Stimulated activated CD4-positive, alpha-beta T cell treated with anti-CD3 and anti-CD28 coated beads, Interleukin-4, amount 100 ng/mL, for 1 hour (primary cell): ENCODE measurements at regions not wholly inside any gene's neighbourhood (a gene's known extent, or its start where the extent isn't known, plus 50 kb on each side); places are given as distances from the start of the nearest gene placed in this dataset.

Experiments
- DNase-seq: peaks from one replicate; pipeline ENCODE4 v3.0.0-alpha.2; 2020

DNA sequence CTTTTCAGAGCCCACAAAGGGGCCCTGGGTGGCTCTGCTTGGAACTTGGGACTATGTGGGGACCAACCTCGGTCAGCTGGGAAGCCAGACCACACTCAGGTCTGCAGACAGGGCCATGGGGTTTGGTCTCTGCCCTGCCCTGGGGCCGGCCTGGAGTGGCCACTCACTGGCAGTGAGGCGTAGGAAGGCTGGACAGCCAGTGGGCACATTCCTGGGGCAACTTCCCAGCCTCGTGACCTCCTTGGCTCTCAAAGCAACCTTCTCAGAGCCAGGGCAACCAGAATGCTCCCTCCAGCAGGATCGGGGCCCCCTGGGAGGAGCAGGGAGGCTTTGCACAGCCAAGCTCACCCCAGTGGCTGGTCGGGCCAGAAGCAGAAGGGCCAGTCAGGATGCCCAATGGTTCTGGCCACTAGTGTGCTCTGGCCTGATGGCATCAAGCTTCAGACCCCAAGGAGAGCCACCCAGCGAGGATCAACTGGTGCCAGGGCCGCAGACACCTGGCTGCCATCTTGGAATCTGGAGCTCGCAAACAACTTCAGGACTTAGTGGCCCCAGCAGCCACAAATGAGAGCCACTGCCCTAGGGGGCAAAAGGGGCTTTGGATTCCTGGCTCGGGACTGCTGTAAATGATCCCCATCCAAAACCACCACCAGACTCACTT is 87.1 kb downstream of the MYEOV start:
- no peak for DNase-seq

- no peak for DNase-seq
These were observed 87.8 kb downstream of the MYEOV start for GRCh38 chr11:69381681-69382130.

DNA sequence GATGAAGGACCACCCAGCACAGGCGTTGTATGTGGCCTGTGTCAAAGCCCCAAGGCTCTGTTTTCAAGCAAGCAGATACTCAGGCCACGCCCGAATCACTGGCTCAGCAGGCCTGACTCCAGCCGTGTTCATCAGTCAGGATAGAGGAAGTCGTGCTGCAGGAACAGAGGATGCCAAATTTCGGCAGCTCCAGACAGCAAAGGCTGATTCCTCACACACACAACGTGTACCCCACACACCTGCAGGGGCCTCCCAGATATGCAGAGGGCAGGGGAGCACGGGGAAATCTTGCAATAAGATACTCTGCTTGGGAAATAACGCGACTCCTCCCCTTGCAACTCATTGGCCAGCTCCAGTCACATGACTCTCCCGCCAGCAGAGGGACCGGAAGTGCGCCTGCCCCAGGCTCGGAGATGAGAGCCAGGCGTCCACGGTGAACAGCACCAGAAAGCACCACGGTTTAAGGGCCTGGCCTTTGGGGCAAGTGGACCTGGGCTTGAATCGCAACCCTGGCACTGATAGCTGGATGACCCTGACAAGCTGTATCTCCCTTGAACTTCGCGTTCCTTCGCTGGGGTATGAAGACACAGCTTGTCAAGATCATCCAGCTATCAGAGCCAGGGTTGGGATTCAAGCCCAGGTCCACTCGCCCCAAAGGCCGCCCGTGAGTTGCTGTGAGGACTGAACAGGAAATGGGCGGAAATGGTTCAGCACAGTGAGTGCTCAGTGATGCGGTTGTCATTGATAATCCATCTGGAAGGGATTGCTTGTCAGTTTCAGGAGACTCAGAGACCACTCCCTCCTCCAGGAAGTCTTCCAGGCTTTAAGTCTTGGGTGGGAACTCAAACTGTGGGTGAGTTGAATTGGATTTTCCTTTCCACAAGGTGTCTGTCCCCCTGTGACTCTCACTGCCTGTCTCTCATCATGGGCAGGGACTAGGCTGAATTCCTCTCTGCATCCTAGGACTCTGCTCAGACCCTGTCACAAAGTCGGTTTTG is 88.5 kb downstream of the MYEOV start:
- no peak for DNase-seq

DNA sequence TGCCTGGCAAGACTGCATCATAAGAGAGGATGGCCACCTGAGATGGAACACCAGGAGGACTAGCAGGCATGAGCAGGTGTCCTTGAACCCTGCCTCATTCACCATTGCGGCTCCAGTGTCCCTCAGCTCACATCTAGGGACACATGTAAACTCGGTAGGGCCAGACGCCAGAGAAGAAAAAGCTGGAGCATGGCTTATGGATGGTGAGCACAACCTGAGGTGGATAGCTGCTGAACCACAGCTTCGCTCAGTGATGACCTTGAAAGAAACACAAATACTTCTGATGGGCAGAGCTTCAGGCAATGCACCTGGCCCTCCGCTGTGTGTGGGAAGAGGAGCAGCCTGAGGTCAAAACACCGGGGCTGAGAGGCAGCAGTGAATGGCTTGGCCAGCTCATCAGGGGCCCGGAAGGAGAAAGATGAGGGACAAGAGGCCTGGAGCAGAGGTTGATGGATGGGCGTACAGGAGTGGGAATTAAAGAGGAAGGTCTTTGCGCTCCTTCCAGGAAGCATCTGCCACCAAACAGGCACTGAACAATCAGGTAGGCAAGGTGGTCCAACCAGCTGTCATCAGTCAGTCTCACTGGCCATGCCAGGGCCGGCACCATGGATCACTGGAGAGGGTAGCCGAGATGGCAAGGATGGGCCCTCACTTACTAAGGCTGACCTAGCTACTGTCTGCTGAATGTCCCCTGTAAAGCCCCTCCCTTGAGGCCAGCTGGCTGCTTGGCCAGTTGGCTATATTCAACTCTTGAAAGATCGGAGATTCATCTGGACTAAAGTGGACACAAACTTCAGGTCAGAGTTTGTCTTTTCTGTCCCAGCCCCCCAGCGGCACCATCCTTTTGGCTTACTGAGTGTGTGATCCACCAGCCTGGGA is 89.7 kb downstream of the MYEOV start:
- DNase-seq, result no peak

DNA sequence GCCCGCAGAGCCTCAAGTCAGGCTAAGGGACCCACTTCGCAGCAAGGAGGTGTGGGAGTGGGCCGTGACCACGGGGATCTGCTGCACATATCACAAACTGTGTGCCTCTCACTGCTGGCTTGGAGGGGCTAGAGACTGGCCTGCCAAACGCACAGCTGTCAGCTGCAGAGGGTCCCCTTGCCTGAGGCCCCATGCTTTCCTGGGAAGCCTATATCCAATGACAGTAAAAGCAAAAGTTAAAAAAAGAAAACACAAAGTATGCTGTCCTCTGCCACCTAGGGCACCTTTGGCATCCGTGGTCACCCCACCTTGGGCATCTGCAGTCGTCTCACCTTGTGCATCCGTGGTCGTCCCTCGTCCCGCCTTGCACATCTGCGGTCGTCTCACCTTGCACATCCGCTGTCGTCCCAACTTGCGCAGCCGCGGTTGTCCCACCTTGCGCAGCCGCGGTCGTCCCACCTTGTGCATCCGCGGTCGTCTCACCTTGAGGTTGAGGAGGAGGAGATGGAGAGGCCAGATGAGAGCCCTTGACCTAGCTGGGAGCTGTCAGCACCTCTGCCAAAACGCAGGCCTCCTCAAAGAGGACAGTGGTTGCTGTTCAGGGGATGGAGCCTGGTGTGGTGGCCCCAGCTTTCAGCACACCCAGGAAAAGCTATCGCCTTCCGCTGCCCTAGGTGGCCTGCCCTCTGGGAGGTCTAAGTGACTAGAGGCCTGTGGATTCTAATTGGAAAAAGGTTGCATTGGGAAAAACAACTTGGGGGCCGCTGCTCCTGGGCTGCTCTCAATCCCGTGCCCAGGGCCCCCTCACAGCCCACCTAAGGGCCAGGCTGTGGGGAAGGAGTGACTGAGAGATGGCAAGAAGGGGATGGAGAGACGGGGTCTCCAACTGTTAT is 90.5 kb downstream of the MYEOV start:
- DNase-seq, result no peak

GRCh38 chr11:69385144-69385820 is 91.3 kb downstream of the MYEOV start:
- DNase-seq, result no peak

DNA sequence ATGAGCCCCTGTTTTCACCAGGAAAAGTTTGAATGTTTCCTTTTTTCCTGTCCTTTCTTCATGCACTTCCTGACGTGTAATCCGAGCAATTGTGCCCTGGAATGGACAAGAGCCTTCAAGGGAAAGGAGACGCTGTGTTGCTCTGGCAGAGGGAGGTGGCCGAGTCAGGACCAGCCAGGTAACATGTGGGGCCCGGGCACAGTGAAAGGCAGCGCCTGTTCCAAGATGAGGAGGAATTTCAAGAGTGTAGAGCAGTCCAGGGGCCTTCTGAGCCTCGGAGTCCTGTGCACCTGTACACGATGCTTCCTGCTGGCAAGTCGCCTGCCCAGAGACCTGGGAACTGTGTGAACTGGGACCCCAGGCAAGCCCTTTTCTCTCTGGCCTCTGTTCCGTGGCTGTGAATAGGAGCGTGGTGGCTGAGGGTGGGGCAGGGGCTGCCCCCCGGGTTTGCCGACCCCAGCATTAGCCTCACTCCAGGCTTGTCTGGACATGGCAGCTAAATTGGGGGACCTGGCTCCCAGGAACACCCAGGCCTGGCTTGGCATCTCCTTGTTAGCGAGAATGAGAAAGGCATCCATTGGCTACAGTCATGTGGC is 92.0 kb downstream of the MYEOV start:
- DNase-seq, result no peak

DNA sequence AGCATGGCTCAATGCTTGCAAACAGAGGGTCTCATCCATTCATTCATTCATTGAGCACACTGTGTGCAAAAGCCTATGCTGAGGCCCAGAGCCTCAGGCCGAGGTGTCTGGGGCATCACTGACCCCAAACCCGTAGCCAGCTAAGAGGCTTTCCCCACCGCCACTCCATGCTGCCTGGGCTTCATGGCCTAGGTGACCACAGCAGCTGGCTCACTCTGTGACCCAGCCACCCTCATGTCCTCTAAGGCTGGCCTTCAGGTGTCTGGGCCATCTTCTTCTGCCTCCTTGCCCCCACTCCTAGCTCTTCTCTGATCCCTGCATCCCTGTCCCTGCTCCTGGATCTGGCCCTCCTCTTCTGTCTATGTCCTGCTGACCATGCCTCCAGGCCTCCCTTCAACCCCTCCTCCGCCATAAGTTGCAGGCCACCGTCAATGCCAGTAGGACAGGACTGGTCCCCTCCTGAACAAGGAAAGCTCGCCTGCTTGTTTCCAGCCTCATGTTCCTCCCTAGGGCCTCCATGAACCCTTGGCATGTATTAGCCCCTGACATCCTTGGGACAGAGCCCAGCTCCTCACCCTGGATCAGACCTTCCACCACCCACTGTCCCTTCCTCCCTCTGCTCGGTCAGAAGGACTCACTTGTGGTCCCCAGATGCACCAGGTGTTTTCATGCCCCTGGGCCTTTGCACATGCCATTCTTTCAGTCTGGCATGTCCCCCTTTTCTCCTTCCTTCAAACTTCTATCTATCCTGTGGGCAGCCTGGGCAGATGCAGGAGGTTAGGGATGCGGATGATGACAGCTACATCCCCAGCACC is 92.8 kb downstream of the MYEOV start:
- DNase-seq, result no peak

- no peak for DNase-seq
These were observed 93.5 kb downstream of the MYEOV start for GRCh38 chr11:69387409-69387885.

DNA sequence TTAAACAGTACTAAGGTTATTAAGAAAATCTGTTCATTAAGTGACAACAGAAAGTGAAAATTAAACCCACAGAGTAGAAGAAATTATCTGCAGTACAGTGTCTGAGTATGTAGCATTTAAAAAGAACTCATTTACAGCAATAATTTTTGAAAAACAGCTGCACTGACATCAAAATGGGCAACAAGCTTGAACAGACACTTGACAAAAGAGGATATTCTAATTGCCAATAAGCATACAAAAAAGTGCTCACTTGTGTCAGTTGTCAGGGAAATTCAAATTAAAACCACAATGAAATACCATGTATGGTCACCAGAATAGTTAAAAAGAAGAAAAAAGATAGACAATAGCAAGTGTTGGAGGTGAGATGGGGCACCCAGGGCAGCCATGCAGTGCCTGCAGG is 93.3 kb upstream of the LINC01488 start:
- DNase-seq, result no peak

GRCh38 chr11:69388661-69389060 is 92.8 kb upstream of the LINC01488 start:
- DNase-seq, result no peak

DNA sequence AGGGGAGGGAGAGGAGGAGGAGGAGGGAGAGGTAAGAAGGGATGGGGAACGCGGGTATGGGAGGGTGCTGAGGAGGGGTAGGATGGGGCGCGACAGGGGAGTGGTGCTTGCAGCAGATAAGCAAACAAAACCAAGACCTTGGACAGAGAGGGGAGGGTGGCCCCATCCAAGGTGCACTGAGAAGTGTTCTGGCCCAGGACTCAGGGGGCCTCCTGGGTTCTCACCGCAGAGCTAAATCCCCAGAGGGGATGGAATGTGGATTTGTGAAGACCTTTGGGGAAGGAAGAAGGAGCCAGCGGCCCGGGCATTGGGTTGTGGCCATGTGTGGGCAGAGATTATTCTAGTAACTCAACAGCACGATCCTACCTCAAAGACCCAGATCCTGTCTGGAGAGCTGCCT is 90.9 kb upstream of the LINC01488 start:
- no peak for DNase-seq

- DNase-seq, result no peak
These were observed 90.0 kb upstream of the LINC01488 start for GRCh38 chr11:69391192-69392103.

DNA sequence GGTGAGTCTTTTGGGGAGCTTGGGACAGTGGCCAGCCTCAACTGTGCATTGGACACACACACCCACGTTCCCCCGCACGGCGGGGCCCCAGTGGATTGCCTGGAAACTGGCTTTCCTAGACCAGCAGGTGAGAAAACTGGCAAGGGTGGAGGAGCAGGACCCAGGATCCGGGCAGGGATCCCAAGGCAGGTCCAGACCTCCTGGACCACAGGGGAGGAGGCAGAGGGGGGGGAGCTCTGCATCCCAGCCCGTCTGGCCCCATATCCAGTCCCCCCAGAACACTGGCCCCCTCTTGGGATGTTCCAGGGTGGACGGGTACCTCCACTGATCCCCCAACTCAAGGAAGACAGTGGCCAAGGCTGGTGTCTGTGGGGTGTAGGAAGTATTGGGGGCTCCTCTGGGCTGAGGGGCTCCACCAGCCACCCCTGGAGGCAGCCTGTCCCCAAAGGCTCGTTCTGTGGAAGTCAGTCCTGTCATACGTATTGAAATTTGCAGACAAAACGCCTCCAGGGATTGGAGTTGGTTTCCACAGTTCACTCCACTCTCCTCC is 89.3 kb upstream of the LINC01488 start:
- no peak for DNase-seq

GRCh38 chr11:69393178-69393832 is 88.2 kb upstream of the LINC01488 start:
- DNase-seq, result no peak

- no peak for DNase-seq
These were observed 87.6 kb upstream of the LINC01488 start for GRCh38 chr11:69393865-69394233.

DNA sequence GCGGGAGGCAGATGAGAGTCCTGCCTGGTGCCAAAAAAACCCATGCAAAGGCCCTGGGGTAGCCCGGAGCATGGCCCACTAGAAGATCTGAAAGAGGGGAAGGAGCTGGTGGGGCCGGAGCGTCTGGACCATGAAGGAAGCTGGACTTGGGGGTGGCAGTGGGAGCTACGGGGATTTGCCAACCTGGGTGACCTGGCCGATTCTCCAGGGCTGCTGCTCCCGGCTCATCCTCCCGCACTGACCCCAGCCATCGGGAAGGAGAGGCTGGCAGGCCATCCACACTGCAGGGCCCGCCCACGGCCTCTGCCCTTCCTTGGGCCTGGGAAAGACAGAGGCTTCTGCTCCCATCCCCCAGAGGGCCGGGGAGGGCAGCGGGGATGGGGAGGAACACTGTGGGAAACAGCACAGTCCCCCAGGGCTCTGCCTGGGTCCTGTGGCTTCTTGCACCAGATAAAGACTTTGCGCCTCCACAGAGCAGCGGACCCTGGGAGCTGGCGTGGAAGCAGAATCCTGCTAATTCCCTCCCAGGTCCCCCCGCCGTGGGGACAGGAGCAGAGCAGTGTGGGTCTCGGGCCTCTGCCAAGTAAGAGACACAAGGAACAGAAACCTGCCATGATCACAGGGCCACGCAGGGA is 87.1 kb upstream of the LINC01488 start:
- no peak for DNase-seq

- no peak for DNase-seq
These were observed 86.6 kb upstream of the LINC01488 start for GRCh38 chr11:69394869-69395246.
